ENCODE measurements at regions not wholly inside any gene's neighbourhood (a gene's known extent, or its start where the extent isn't known, plus 50 kb on each side); places are given as distances from the start of the nearest gene placed in this dataset.

DNA sequence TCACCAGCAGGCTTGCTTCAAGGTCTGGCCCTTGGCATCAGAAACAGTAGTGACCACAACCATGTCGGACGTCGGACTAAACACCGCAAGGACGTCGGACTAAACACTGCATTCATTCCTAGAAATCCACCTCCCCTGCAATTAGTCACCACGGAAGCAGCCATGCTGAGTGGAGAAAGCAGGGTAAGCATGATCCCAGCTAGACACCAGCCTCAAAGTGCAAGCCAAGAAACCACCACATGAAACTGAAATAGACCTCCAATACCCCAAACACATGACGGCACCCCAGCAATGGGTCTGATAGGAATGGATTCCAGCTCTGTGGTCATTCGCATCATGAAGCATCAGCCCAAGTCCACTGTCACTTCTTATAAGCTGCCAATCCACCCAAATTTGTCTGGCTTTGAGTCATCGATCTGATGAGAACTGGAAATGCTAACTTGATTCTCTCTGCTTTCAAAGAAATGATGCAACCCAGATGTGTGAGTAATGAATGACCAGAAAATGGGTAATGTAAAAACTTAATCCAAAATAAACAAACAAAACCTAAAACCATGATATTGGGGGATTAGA lies 348.3 kb upstream of the TMCO5A start:
- FAIRE-seq, result no peak
- DNase-seq (ENCODE audit: insufficient read length), result no peak
- TF ChIP-seq POLR2AphosphoS5 (IDR thresholded peaks at IDR 0.05; ENCODE audit: low read depth, low read length) (no peak), POLR2A (IDR thresholded peaks at IDR 0.05; ENCODE audit: low read depth, low read length) (no peak), TAF1 (IDR thresholded peaks at IDR 0.05; ENCODE audit: borderline replicate concordance, low read depth, low read length) (no peak)

DNA sequence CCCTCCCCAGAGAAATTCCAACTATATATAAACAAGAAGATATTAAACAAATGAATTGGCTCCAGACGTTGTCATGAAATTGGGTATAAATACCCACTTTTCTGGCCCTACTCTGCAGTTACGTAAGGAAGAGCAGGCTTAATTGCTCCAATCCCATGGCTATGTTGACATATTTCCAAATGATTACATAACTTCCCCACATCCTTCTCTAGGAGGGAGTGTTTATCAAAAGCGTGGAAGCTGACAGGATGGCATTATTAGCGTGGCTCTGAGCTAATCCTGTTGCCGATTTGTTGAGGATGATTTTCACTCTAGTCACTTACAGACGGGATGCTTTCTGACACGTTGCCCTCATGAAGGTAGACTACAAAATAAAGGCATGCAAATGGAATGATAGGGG lies 347.5 kb upstream of the TMCO5A start:
- no peak for DNase-seq (ENCODE audit: insufficient read length)
- FAIRE-seq, result no peak
- TF ChIP-seq POLR2AphosphoS5 (IDR thresholded peaks at IDR 0.05; ENCODE audit: low read depth, low read length), result no peak
- TF ChIP-seq TAF1 (IDR thresholded peaks at IDR 0.05; ENCODE audit: borderline replicate concordance, low read depth, low read length), result no peak
- no peak for TF ChIP-seq POLR2A (IDR thresholded peaks at IDR 0.05; ENCODE audit: low read depth, low read length)

DNA sequence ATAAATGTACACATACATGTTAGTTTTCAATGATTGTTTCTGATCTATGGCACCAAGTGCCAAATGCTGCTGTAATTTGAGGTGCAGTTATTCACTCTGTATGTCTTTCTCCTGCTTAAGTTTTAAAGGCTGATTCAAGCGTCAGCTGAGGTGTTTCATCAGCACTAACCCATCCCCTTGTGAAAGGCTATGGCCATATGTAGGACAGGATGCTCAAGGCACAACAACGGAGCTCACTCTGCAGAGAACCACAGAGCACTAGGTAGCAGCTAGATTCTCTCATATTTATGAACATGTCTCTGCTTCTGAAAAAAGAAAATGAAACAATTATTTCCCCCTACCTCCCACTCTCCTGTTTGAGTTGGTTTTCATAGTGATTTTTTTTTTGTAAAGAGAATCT lies 340.0 kb upstream of the TMCO5A start:
- FAIRE-seq, result no peak
- no peak for DNase-seq (ENCODE audit: insufficient read length)
- no peak for TF ChIP-seq POLR2A (IDR thresholded peaks at IDR 0.05; ENCODE audit: low read depth, low read length)
- no peak for TF ChIP-seq POLR2AphosphoS5 (IDR thresholded peaks at IDR 0.05; ENCODE audit: low read depth, low read length)
- no peak for TF ChIP-seq TAF1 (IDR thresholded peaks at IDR 0.05; ENCODE audit: borderline replicate concordance, low read depth, low read length)

- DNase-seq (ENCODE audit: insufficient read length), result no peak
- no peak for FAIRE-seq
- TF ChIP-seq POLR2AphosphoS5 (IDR thresholded peaks at IDR 0.05; ENCODE audit: low read depth, low read length) (no peak), POLR2A (IDR thresholded peaks at IDR 0.05; ENCODE audit: low read depth, low read length) (no peak)
Measured at GRCh38 chr15:37595426-37595970, 338.9 kb upstream of the TMCO5A start.

GRCh38 chr15:37599156-37599555 lies 335.3 kb upstream of the TMCO5A start:
- FAIRE-seq (no peak), DNase-seq (ENCODE audit: insufficient read length) (no peak)
- TF ChIP-seq POLR2A (IDR thresholded peaks at IDR 0.05; ENCODE audit: low read depth, low read length), result no peak
- TF ChIP-seq TAF1 (IDR thresholded peaks at IDR 0.05; ENCODE audit: borderline replicate concordance, low read depth, low read length), result no peak
- TF ChIP-seq POLR2AphosphoS5 (IDR thresholded peaks at IDR 0.05; ENCODE audit: low read depth, low read length), result no peak

GRCh38 chr15:37616215-37616614 lies 318.2 kb upstream of the TMCO5A start:
- no peak for DNase-seq (ENCODE audit: insufficient read length)
- no peak for TF ChIP-seq TAF1 (IDR thresholded peaks at IDR 0.05; ENCODE audit: borderline replicate concordance, low read depth, low read length)
- TF ChIP-seq POLR2A (IDR thresholded peaks at IDR 0.05; ENCODE audit: low read depth, low read length), result no peak
- no peak for TF ChIP-seq POLR2AphosphoS5 (IDR thresholded peaks at IDR 0.05; ENCODE audit: low read depth, low read length)
- FAIRE-seq, result no peak

- no peak for FAIRE-seq
Measured at GRCh38 chr15:37618353-37618752, 316.1 kb upstream of the TMCO5A start.

GRCh38 chr15:37619358-37620042 lies 314.9 kb upstream of the TMCO5A start:
- no peak for DNase-seq (ENCODE audit: insufficient read length)
- FAIRE-seq, result no peak
- TF ChIP-seq TAF1 (IDR thresholded peaks at IDR 0.05; ENCODE audit: borderline replicate concordance, low read depth, low read length) (no peak), POLR2A (IDR thresholded peaks at IDR 0.05; ENCODE audit: low read depth, low read length) (no peak), POLR2AphosphoS5 (IDR thresholded peaks at IDR 0.05; ENCODE audit: low read depth, low read length) (no peak)

More at GRCh38 chr15:37618353-37618752, 316.1 kb upstream of the TMCO5A start:
- DNase-seq (ENCODE audit: insufficient read length), result no peak
- TF ChIP-seq POLR2AphosphoS5 (IDR thresholded peaks at IDR 0.05; ENCODE audit: low read depth, low read length) (no peak), TAF1 (IDR thresholded peaks at IDR 0.05; ENCODE audit: borderline replicate concordance, low read depth, low read length) (no peak), POLR2A (IDR thresholded peaks at IDR 0.05; ENCODE audit: low read depth, low read length) (no peak)

GRCh38 chr15:37625576-37625975 lies 308.9 kb upstream of the TMCO5A start:
- TF ChIP-seq TAF1 (IDR thresholded peaks at IDR 0.05; ENCODE audit: borderline replicate concordance, low read depth, low read length) (no peak), POLR2A (IDR thresholded peaks at IDR 0.05; ENCODE audit: low read depth, low read length) (no peak)
- DNase-seq (ENCODE audit: insufficient read length), result no peak
- FAIRE-seq, result no peak

DNA sequence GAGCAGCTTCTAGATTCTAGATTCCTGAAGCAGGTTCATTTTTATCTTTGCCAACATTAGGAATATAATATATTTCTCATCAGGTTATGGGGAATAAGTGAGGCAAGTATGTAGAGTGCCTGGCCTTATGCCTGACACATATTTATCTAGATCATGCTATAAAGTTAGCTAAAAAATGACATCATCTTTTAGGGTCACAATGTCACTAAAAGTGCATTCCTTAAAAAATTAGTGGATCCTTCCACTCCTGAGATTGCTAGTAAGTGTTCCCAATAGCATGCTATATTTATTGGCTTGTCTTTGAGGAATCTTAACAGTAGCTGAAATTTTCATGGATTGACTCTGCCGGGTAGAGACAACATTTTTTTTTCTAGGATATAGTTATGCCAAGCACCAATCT lies 305.9 kb upstream of the TMCO5A start:
- no peak for FAIRE-seq
- TF ChIP-seq POLR2A (IDR thresholded peaks at IDR 0.05; ENCODE audit: low read depth, low read length) (no peak), TAF1 (IDR thresholded peaks at IDR 0.05; ENCODE audit: borderline replicate concordance, low read depth, low read length) (no peak), POLR2AphosphoS5 (IDR thresholded peaks at IDR 0.05; ENCODE audit: low read depth, low read length) (no peak)
- DNase-seq (ENCODE audit: insufficient read length), result no peak

GRCh38 chr15:37636736-37637135 lies 297.7 kb upstream of the TMCO5A start:
- DNase-seq (ENCODE audit: insufficient read length) (no peak), FAIRE-seq (no peak)
- TF ChIP-seq TAF1 (IDR thresholded peaks at IDR 0.05; ENCODE audit: borderline replicate concordance, low read depth, low read length) (no peak), POLR2AphosphoS5 (IDR thresholded peaks at IDR 0.05; ENCODE audit: low read depth, low read length) (no peak), POLR2A (IDR thresholded peaks at IDR 0.05; ENCODE audit: low read depth, low read length) (no peak)

- DNase-seq (ENCODE audit: insufficient read length), result no peak
- no peak for FAIRE-seq
- no peak for TF ChIP-seq POLR2A (IDR thresholded peaks at IDR 0.05; ENCODE audit: low read depth, low read length)
- no peak for TF ChIP-seq POLR2AphosphoS5 (IDR thresholded peaks at IDR 0.05; ENCODE audit: low read depth, low read length)
- TF ChIP-seq TAF1 (IDR thresholded peaks at IDR 0.05; ENCODE audit: borderline replicate concordance, low read depth, low read length), result no peak
Measured at GRCh38 chr15:37638116-37638515, 296.3 kb upstream of the TMCO5A start.
